B cell (primary cell): ENCODE measurements at regions not wholly inside any gene's neighbourhood (a gene's known extent, or its start where the extent isn't known, plus 50 kb on each side); places are given as distances from the start of the nearest gene placed in this dataset.

Experiments
- ATAC-seq: fragments of 200-7000 bp; cut with Tn5 transposase; one replicate; pipeline ENCODE4 v1.10.0; 2021; ENCODE audit warnings: low read depth, mild to moderate bottlenecking, moderate number of reproducible peaks, moderate library complexity
- CTCF ChIA-PET: fragments of 350-600 bp; sonication (Branson Sonifier 250); formaldehyde crosslinking; loops from one replicate; lab custom pipeline; 2021; ENCODE audit warnings: antibody characterized with exemption, inconsistent platforms; lab: Charles Lee
- POLR2A ChIA-PET: fragments of 350-600 bp; sonication (Branson Sonifier 250); formaldehyde crosslinking; loops from one replicate; lab custom pipeline; 2021; ENCODE audit warnings: antibody characterized with exemption; lab: Charles Lee
- DNase-seq: peaks from one replicate; pipeline ENCODE4 v3.0.0; 2013
- H2AFZ ChIP-seq: 2 replicates; pipeline ENCODE4 v1.6.1; 2012; ENCODE audit warnings: mild to moderate bottlenecking, low read depth, low read length; ENCODE audit not compliant: insufficient read depth, poor library complexity, severe bottlenecking
- H3K27ac ChIP-seq, 2 donors: 1 replicate in 1 of 2; 2 replicates in 1 of 2; pipeline ENCODE4 v1.5.1; 2012 to 2013; ENCODE audit warnings: low read length in 2 of 2, mild to moderate bottlenecking in 2 of 2, moderate library complexity in 1 of 2
- H3K27me3 ChIP-seq, 4 experiments: fragments of 200-600 bp in 1 of 4; sonication (generic) in 1 of 4; replicated peaks in 1 of 4; 1 replicate in 2 of 4; 2 replicates in 2 of 4; pipeline versions ENCODE4 v1.6.1 to v1.7.0; 2013 to 2016; ENCODE audit warnings: low read length in 3 of 4, mild to moderate bottlenecking in 2 of 4, mixed read lengths in 1 of 4, moderate library complexity in 1 of 4; ENCODE audit not compliant: insufficient read depth in 4 of 4, control insufficient read depth in 3 of 4; ENCODE audit errors: control extremely low read depth in 1 of 4
- H3K36me3 ChIP-seq, 2 experiments: replicated peaks in 1 of 2; 1 replicate in 1 of 2; 2 replicates in 1 of 2; pipeline versions ENCODE4 v1.6.1 to v1.7.1; 2013; ENCODE audit warnings: low read length in 1 of 2; ENCODE audit not compliant: insufficient read depth in 2 of 2, control insufficient read depth in 1 of 2; ENCODE audit errors: control extremely low read depth in 1 of 2, extremely low read depth in 1 of 2
- H3K4me1 ChIP-seq, 2 donors: fragments of 200-600 bp in 1 of 2; sonication (generic) in 1 of 2; 1 replicate in 1 of 2; 2 replicates in 1 of 2; pipeline versions ENCODE4 v1.5.1 to v1.6.1; 2013 to 2017; ENCODE audit warnings: low read length in 2 of 2; ENCODE audit not compliant: control insufficient read depth in 2 of 2, insufficient read depth in 2 of 2
- H3K4me2 ChIP-seq: replicated peaks from 2 replicates; pipeline ENCODE3; 2012; ENCODE audit warnings: mild to moderate bottlenecking, low read depth, low read length; ENCODE audit not compliant: poor library complexity, severe bottlenecking
- H3K4me3 ChIP-seq, 5 experiments: fragments of 200-600 bp in 1 of 5; sonication (generic) in 1 of 5; 1 replicate in 3 of 5; 2 replicates in 2 of 5; pipeline versions ENCODE4 v1.5.1 to v1.7.0; 2011 to 2016; ENCODE audit warnings: low read length in 4 of 5, mild to moderate bottlenecking in 4 of 5, low read depth in 2 of 5, control low read depth in 1 of 5, moderate library complexity in 1 of 5; ENCODE audit not compliant: insufficient read depth in 1 of 5; ENCODE audit errors: control extremely low read depth in 1 of 5, extremely low read depth in 1 of 5
- H3K79me2 ChIP-seq: fragments of 200-600 bp; sonication (generic); one replicate; pipeline ENCODE4 v1.6.0; 2016; ENCODE audit warnings: low read length; ENCODE audit not compliant: control insufficient read depth, insufficient read depth
- H3K9ac ChIP-seq: fragments of 200-600 bp; sonication (generic); 2 replicates; pipeline ENCODE4 v1.6.1; 2017; ENCODE audit warnings: mild to moderate bottlenecking, low read length, moderate library complexity
- H3K9me3 ChIP-seq, 3 donors: one replicate each; pipeline versions ENCODE4 v1.6.1 to v1.7.1; 2013; ENCODE audit warnings: low read length in 2 of 3; ENCODE audit not compliant: control insufficient read depth in 2 of 3, insufficient read depth in 1 of 3; ENCODE audit errors: control extremely low read depth in 1 of 3
- H4K20me1 ChIP-seq: 2 replicates; pipeline ENCODE4 v1.6.0; 2012; ENCODE audit warnings: mild to moderate bottlenecking, low read length; ENCODE audit not compliant: insufficient read depth, control insufficient read depth, poor library complexity, severe bottlenecking
- H3K27ac Mint-ChIP-seq: one replicate; pipeline ENCODE4 v1.8.0; 2021; ENCODE audit warnings: mixed read lengths
- H3K27me3 Mint-ChIP-seq: one replicate; pipeline ENCODE4 v1.8.0; 2021; ENCODE audit warnings: mixed read lengths
- H3K4me1 Mint-ChIP-seq: one replicate; pipeline ENCODE4 v1.8.0; 2021; ENCODE audit warnings: mixed read lengths
- H3K4me3 Mint-ChIP-seq: one replicate; pipeline ENCODE4 v1.8.0; 2021; ENCODE audit warnings: mixed read lengths
- H3K9me3 Mint-ChIP-seq: one replicate; pipeline ENCODE4 v1.8.0; 2022; ENCODE audit warnings: mixed read lengths; ENCODE audit not compliant: insufficient read depth
- CTCF ChIP-seq: fragments of 200-600 bp; IDR thresholded peaks from one replicate; pipeline ENCODE4 v1.8.0; 2022; ENCODE audit warnings: antibody characterized with exemption, mild to moderate bottlenecking
- EZH2 ChIP-seq: IDR thresholded peaks from 2 replicates; pipeline ENCODE4 v1.6.1; 2012; ENCODE audit warnings: borderline replicate concordance, low read depth, mild to moderate bottlenecking, moderate library complexity, low read length; ENCODE audit not compliant: insufficient read depth, poor library complexity, severe bottlenecking
- WGBS: methylation state at CpG from one replicate; pipeline ENCODE4 v1.1.5; 2013; ENCODE audit warnings: missing lambda C conversion rate; ENCODE audit not compliant: insufficient coverage; 5-methylcytosine and 5-hydroxymethylcytosine counted together
- intact Hi-C: fragments of 100-400 bp; cut with micrococcal nuclease; formaldehyde crosslinking; loops from one replicate; pipeline ENCODE4 v1.10.0; 2022

GRCh38 chr7:15866753-15867152 is 180.3 kb upstream of the MEOX2 start:
- Histone ChIP-seq H3K27me3 (no peaks in the 10 kb centered on the region), H4K20me1 (no peaks in the 10 kb centered on the region), H2AFZ (no peak overlapping the region), H3K4me3 (no peak overlapping the region), H3K9ac (no peak overlapping the region), H3K4me1 (no peaks in the 10 kb centered on the region), H3K27ac (no peak overlapping the region), H3K9me3 (no peaks in the 10 kb centered on the region), H3K4me2 (no peak overlapping the region), H3K36me3 (no peaks in the 10 kb centered on the region), H3K79me2 (no peaks in the 10 kb centered on the region)
- no CpG with 5 or more reads among the region's 1 CpG for WGBS
- DNase-seq (no peak), ATAC-seq (no peak)
- intact Hi-C loops: no loop called here
- H3K4me3 Mint-ChIP-seq: no peak overlapping the region
- no peaks in the 10 kb centered on the region for H3K4me1 Mint-ChIP-seq
- ChIA-PET CTCF (no interaction called here), POLR2A (no interaction called here)
- H3K9me3 Mint-ChIP-seq: no peaks in the 10 kb centered on the region
- TF ChIP-seq CTCF: no peak
- TF ChIP-seq EZH2: no peak
- no peak overlapping the region for H3K27ac Mint-ChIP-seq
- no peaks in the 10 kb centered on the region for H3K27me3 Mint-ChIP-seq

GRCh38 chr7:15864626-15864991 is 178.1 kb upstream of the MEOX2 start:
- TF ChIP-seq EZH2: no peak
- TF ChIP-seq CTCF: no peak
- ChIA-PET POLR2A (no interaction called here), CTCF (no interaction called here)
- no peaks in the 10 kb centered on the region for H3K79me2 ChIP-seq
- no peak overlapping the region for H3K27ac ChIP-seq
- Mint-ChIP-seq H3K9me3 (peaks cover 3% of the 10 kb centered on the region), H3K27ac (no peak overlapping the region), H3K4me1 (no peaks in the 10 kb centered on the region), H3K4me3 (no peak overlapping the region), H3K27me3 (no peaks in the 10 kb centered on the region)
- no peaks in the 10 kb centered on the region for H4K20me1 ChIP-seq
- no peak overlapping the region for H3K4me3 ChIP-seq
- H3K4me2 ChIP-seq: no peak overlapping the region
- no peaks in the 10 kb centered on the region for H3K4me1 ChIP-seq
- intact Hi-C loops: no loop called here
- H3K36me3 ChIP-seq: no peaks in the 10 kb centered on the region
- DNase-seq: no peak
- whole genome bisulfite sequencing: 100% methylated on average over 2 of the region's 2 CpGs
- no peaks in the 10 kb centered on the region for H3K27me3 ChIP-seq
- H2AFZ ChIP-seq: no peak overlapping the region
- H3K9me3 ChIP-seq: no peaks in the 10 kb centered on the region
- no peak for ATAC-seq
- H3K9ac ChIP-seq: no peak overlapping the region
